Neuron (in vitro differentiated cells): ENCODE measurements at regions not wholly inside any gene's neighbourhood (a gene's known extent, or its start where the extent isn't known, plus 50 kb on each side); places are given as distances from the start of the nearest gene placed in this dataset.

Source experiments
- H2AFZ ChIP-seq: one replicate; pipeline ENCODE4 v1.6.1; 2013; ENCODE audit warnings: low read depth, mild to moderate bottlenecking, inconsistent platforms, low read length, moderate library complexity
- H3K27me3 ChIP-seq: one replicate; pipeline ENCODE4 v1.6.1; 2013; ENCODE audit warnings: low read length; ENCODE audit not compliant: insufficient read depth
- H3K36me3 ChIP-seq: one replicate; pipeline ENCODE4 v1.6.1; 2013; ENCODE audit warnings: low read length; ENCODE audit not compliant: insufficient read depth
- H3K4me1 ChIP-seq: one replicate; pipeline ENCODE4 v1.6.1; 2013; ENCODE audit warnings: low read length; ENCODE audit not compliant: insufficient read depth
- H3K4me3 ChIP-seq: 2 replicates; pipeline ENCODE4 v1.5.1; 2013; ENCODE audit warnings: mild to moderate bottlenecking, low read length, moderate library complexity
- H3K9me3 ChIP-seq: one replicate; pipeline ENCODE4 v1.6.1; 2013; ENCODE audit warnings: low read length

GRCh38 chr16:79915761-79916160 is 315.2 kb upstream of the MAF start:
- no peaks in the 10 kb centered on the region for H3K36me3 ChIP-seq
- no peak overlapping the region for H2AFZ ChIP-seq
- no peaks in the 10 kb centered on the region for H3K9me3 ChIP-seq
- H3K4me3 ChIP-seq: no peak overlapping the region
- H3K27me3 ChIP-seq: no peaks in the 10 kb centered on the region
- H3K4me1 ChIP-seq: peaks cover 8% of the 10 kb centered on the region

DNA sequence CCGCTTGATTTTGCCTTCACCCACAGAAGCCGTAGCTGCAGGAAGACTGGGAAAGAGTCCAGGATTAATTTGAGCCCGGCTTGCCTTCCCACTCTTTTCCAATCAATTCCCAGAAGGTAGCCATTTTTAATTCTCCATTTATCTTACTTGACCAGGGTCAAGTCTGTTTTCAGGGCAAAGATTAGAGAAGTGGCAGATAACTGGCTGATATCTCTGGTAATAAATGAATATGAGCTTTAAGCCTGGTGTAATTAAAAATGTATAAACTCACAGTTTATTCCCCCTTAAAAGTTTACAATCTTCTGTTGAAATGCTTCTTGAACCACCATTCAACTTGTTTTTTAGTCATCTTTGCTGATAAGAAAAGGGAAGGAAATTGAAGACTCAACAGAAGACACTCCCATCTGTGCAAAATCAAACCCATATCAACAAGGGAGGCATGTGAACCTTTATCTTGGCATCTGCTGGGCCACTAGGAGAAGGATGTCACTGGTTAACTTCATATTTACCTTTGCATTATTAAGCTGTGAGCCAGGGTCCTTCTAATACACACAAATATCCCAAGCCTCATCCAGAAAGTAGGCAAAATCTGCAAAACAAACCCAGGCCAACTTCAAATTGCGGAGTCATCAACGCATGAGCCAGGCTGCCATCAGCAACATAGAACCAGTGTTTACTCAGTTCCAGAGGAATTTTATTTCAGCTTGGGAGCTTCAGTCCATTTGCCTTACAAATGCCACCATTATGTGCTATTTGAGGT is 314.6 kb upstream of the MAF start:
- no peaks in the 10 kb centered on the region for H3K9me3 ChIP-seq
- no peak overlapping the region for H2AFZ ChIP-seq
- H3K36me3 ChIP-seq: no peaks in the 10 kb centered on the region
- no peaks in the 10 kb centered on the region for H3K27me3 ChIP-seq
- H3K4me1 ChIP-seq: peaks cover 12% of the 10 kb centered on the region
- no peak overlapping the region for H3K4me3 ChIP-seq

DNA sequence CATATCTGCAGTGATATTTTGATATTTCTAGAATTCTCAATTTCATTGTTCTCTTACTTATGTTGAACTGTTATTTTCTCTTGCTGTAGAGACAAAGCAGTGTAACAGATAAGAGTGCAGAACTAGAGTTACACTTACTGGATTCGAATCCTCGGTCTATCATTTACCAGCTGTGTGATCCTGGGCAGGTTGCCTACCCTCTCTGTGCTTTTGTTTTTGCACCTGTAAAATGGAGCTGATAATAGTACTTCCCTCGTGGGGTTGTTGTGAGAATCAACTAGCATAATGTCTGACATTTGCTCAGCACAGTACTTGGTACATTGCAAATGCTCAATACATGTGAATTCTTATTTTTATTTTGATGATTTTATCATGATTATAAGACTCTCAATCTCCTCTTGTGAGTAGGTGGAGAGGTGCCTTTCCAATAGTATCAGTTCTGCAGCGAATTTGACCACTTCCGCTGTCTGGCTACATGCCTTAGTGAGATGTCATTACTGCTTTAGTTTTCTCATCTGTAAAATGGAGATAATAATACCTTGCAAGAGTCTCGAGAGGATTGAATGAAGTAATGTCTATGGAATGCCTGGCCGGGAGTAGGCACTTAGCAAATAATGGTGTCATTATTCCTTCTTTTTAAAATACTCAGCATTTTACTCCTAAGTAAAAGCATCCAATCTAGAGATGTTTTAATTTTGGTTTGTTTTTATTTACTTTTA is 312.2 kb upstream of the MAF start:
- Histone ChIP-seq H3K4me1 (peaks cover 17% of the 10 kb centered on the region), H3K4me3 (no peak overlapping the region), H3K27me3 (no peaks in the 10 kb centered on the region), H3K9me3 (no peaks in the 10 kb centered on the region), H2AFZ (no peak overlapping the region), H3K36me3 (no peaks in the 10 kb centered on the region)

DNA sequence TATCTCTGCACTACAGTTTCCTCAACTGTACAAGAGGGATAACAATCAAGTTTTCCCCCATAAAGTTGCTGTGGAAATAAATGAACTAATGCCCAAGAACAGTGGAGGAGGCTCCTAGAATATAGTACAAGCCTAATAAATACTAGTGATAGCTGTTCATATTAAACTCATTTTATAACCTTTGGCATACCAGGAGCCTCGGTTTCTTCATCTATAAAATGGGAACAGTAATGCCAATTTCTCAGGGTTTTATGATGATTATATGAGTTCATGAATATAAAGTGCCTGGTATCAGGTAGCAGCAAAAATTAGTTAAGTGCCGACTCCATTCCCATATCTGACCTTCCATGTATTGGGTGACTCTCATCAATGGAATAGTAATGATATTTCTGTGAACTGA is 311.1 kb upstream of the MAF start:
- Histone ChIP-seq H3K36me3 (no peaks in the 10 kb centered on the region), H2AFZ (no peak overlapping the region), H3K4me1 (peaks cover 17% of the 10 kb centered on the region), H3K9me3 (no peaks in the 10 kb centered on the region), H3K27me3 (no peaks in the 10 kb centered on the region), H3K4me3 (no peak overlapping the region)

GRCh38 chr16:79909571-79909970 is 309.0 kb upstream of the MAF start:
- Histone ChIP-seq H3K4me1 (peaks cover 17% of the 10 kb centered on the region), H3K4me3 (no peak overlapping the region), H3K36me3 (no peaks in the 10 kb centered on the region), H3K9me3 (no peaks in the 10 kb centered on the region), H2AFZ (peak overlapping the region; percentile 11), H3K27me3 (no peaks in the 10 kb centered on the region)

- Histone ChIP-seq H3K36me3 (no peaks in the 10 kb centered on the region), H3K4me1 (no peaks in the 10 kb centered on the region), H3K9me3 (no peaks in the 10 kb centered on the region), H3K4me3 (no peak overlapping the region), H3K27me3 (no peaks in the 10 kb centered on the region), H2AFZ (no peak overlapping the region)
Observed at GRCh38 chr16:79903471-79903870, 302.9 kb upstream of the MAF start.

DNA sequence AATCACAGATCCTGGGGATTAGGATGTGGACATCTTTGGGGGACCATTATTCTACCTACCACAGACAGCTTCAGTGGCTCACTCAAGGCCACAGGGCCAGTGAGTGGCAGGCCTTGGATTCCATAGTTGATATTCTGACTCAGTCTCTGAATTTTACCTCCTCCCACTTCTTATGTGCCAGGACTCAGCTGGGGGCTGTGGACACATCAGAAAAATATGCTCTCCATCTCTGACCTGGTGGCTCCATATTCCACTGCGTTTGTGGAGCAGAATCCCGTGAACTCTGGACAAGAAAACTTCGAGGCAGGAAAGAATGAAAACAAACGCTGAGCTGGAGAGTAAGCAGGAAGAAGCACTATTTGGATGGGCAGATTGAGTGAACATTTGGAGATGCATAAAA is 301.8 kb upstream of the MAF start:
- H3K4me1 ChIP-seq: no peaks in the 10 kb centered on the region
- no peaks in the 10 kb centered on the region for H3K27me3 ChIP-seq
- no peak overlapping the region for H3K4me3 ChIP-seq
- no peak overlapping the region for H2AFZ ChIP-seq
- H3K9me3 ChIP-seq: no peaks in the 10 kb centered on the region
- no peaks in the 10 kb centered on the region for H3K36me3 ChIP-seq

DNA sequence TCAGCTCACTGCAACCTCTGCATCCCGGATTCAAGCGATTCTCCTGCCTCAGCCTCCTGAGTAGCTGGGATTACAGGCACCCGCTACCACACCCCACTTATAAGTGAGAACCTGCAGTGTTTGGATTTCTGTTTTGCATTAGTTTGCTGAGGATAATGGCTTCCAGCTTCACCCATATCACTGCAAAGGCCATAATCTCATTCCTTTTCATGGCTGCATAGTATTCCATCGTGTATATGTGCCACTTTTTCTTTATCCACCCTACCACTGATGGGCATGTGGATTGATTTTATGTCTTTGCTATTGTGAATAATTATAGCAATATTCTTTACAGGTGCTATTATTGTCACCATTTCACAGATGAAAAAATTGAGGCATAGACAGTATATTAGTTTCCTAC is 301.0 kb upstream of the MAF start:
- Histone ChIP-seq H2AFZ (no peak overlapping the region), H3K4me1 (no peaks in the 10 kb centered on the region), H3K4me3 (no peak overlapping the region), H3K9me3 (no peaks in the 10 kb centered on the region), H3K36me3 (no peaks in the 10 kb centered on the region), H3K27me3 (no peaks in the 10 kb centered on the region)

DNA sequence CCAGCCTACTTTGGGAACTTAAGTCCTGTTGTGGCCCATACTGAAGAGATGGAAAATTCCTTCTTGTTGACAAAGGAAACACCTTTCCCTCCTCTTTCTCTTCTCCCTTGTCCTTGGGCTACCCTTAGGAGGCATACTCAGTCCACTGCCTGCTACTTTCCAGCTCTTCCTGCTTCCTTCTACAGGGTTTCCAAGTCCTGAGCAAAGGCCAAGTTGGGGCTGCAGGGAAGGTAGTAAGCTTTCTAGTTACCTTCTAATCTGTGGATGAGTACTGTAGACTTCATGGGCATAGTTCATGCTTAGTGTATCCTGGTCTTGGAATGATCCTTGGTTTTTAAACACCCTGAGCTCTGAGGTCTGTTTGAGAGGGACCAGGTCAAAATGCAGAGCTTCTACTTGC is 299.2 kb upstream of the MAF start:
- Histone ChIP-seq H2AFZ (no peak overlapping the region), H3K4me1 (no peaks in the 10 kb centered on the region)

DNA sequence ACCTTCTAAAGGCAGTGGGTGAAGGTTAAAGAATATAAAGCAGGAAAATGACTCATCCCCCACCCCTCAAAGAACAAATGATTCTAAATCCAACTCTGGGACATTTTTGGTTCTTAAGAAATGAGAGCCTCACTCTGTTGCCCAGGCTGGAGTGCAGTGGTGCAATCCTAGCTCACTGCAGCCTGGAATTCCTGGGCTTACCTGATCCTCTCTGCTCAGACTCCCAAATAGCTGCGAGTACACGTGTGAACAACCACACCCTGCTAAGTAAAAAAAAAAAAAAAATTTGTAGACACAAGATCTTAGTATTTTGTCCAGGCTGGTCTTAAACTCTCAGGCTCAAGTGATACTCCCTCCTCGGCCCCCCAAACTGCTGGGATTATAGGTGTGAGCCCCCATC is 298.8 kb upstream of the MAF start:
- Histone ChIP-seq H3K4me1 (no peaks in the 10 kb centered on the region), H2AFZ (no peak overlapping the region), H3K27me3 (no peaks in the 10 kb centered on the region), H3K9me3 (no peaks in the 10 kb centered on the region), H3K4me3 (no peak overlapping the region), H3K36me3 (no peaks in the 10 kb centered on the region)

More for the DNA sequence above, 299.2 kb upstream of the MAF start:
- no peaks in the 10 kb centered on the region for H3K27me3 ChIP-seq
- no peaks in the 10 kb centered on the region for H3K9me3 ChIP-seq
- no peak overlapping the region for H3K4me3 ChIP-seq
- no peaks in the 10 kb centered on the region for H3K36me3 ChIP-seq

DNA sequence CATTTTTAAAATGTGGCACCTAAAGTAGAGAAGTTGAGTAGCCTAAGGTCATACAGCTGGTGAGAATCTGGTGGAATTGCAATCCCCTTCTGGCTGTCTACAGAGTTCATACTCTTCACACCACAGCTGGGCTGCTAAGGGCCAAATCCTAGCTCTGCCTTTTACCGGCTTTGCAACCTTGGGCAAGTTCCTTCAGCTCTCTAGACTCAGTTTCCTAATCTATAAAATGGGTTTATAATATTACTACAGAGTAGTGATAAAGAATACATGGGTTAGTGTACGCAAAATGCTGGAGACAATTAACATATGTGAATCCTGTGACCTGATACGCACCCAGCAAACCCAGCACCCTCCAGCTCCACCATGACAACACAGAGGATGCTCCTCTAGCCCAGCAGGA is 298.2 kb upstream of the MAF start:
- no peaks in the 10 kb centered on the region for H3K27me3 ChIP-seq
- H3K36me3 ChIP-seq: no peaks in the 10 kb centered on the region
- no peaks in the 10 kb centered on the region for H3K9me3 ChIP-seq
- H2AFZ ChIP-seq: no peak overlapping the region
- no peaks in the 10 kb centered on the region for H3K4me1 ChIP-seq
- no peak overlapping the region for H3K4me3 ChIP-seq

- H3K4me3 ChIP-seq: no peak overlapping the region
- H3K27me3 ChIP-seq: no peaks in the 10 kb centered on the region
Observed at GRCh38 chr16:79897453-79898146, 297.1 kb upstream of the MAF start.

GRCh38 chr16:79897104-79897452 is 296.5 kb upstream of the MAF start:
- no peaks in the 10 kb centered on the region for H3K27me3 ChIP-seq
- H3K9me3 ChIP-seq: no peaks in the 10 kb centered on the region
- no peaks in the 10 kb centered on the region for H3K4me1 ChIP-seq
- H3K36me3 ChIP-seq: no peaks in the 10 kb centered on the region
- H3K4me3 ChIP-seq: no peak overlapping the region
- H2AFZ ChIP-seq: no peak overlapping the region

More at GRCh38 chr16:79897453-79898146, 297.1 kb upstream of the MAF start:
- Histone ChIP-seq H2AFZ (no peak overlapping the region), H3K9me3 (no peaks in the 10 kb centered on the region), H3K36me3 (no peaks in the 10 kb centered on the region), H3K4me1 (no peaks in the 10 kb centered on the region)
